Nephron (organoid): ENCODE measurements at regions not wholly inside any gene's neighbourhood (a gene's known extent, or its start where the extent isn't known, plus 50 kb on each side); places are given as distances from the start of the nearest gene placed in this dataset.

Experiments used
- H3K27ac Mint-ChIP-seq, 3 experiments: 2 replicates each; pipeline ENCODE4 v1.8.0; 2020; ENCODE audit warnings: mixed read lengths in 3 of 3, mild to moderate bottlenecking in 2 of 3, moderate library complexity in 1 of 3
- H3K27me3 Mint-ChIP-seq: 2 replicates; pipeline ENCODE4 v1.8.0; 2021; ENCODE audit warnings: low read depth, mild to moderate bottlenecking, moderate library complexity, mixed read lengths
- H3K36me3 Mint-ChIP-seq: 2 replicates; pipeline ENCODE4 v1.8.0; 2020; ENCODE audit warnings: low read depth, mixed read lengths
- H3K4me1 Mint-ChIP-seq: 2 replicates; pipeline ENCODE4 v1.8.0; 2020; ENCODE audit warnings: mixed read lengths
- H3K4me3 Mint-ChIP-seq, 3 experiments: 2 replicates each; pipeline ENCODE4 v1.8.0; 2020; ENCODE audit warnings: mild to moderate bottlenecking in 3 of 3, mixed read lengths in 3 of 3, moderate library complexity in 2 of 3
- H3K9me3 Mint-ChIP-seq: 2 replicates; pipeline ENCODE4 v1.8.0; 2020; ENCODE audit warnings: mixed read lengths
- CTCF ChIP-seq, 3 experiments: fragments of 200-600 bp; sonication (generic); IDR thresholded peaks; one replicate each; pipeline ENCODE4 v1.5.0; 2021; ENCODE audit warnings: antibody characterized with exemption in 3 of 3; ENCODE audit not compliant: unreplicated experiment in 3 of 3

GRCh38 chr10:88048312-88048711, 184.9 kb downstream of the PTEN start:
- TF ChIP-seq CTCF (IDR thresholded peaks at IDR 0.05; ENCODE audit: unreplicated experiment in 3 of 3), result no peak
- Mint-ChIP-seq H3K4me3 (no peak overlapping the region), H3K27ac (no peak overlapping the region), H3K27me3 (no peaks in the 10 kb centered on the region), H3K36me3 (no peaks in the 10 kb centered on the region), H3K4me1 (peaks cover 13% of the 10 kb centered on the region), H3K9me3 (no peaks in the 10 kb centered on the region)

GRCh38 chr10:88049204-88049603, 185.8 kb downstream of the PTEN start:
- no peak overlapping the region for H3K27ac Mint-ChIP-seq

GRCh38 chr10:88057720-88058119, 194.3 kb downstream of the PTEN start:
- Mint-ChIP-seq H3K27ac (no peak overlapping the region), H3K36me3 (no peaks in the 10 kb centered on the region), H3K4me1 (peaks cover 3% of the 10 kb centered on the region), H3K9me3 (no peaks in the 10 kb centered on the region), H3K27me3 (peaks cover 3% of the 10 kb centered on the region), H3K4me3 (no peak overlapping the region)
- TF ChIP-seq CTCF (IDR thresholded peaks at IDR 0.05; ENCODE audit: unreplicated experiment in 3 of 3), result no peak

More at GRCh38 chr10:88049204-88049603, 185.8 kb downstream of the PTEN start:
- TF ChIP-seq CTCF (IDR thresholded peaks at IDR 0.05; ENCODE audit: unreplicated experiment in 3 of 3), result no peak
- H3K27me3 Mint-ChIP-seq, result no peaks in the 10 kb centered on the region
- no peak overlapping the region for H3K4me3 Mint-ChIP-seq
- H3K36me3 Mint-ChIP-seq, result no peaks in the 10 kb centered on the region
- peaks cover 12% of the 10 kb centered on the region for H3K4me1 Mint-ChIP-seq
- H3K9me3 Mint-ChIP-seq, result no peaks in the 10 kb centered on the region

GRCh38 chr10:88058750-88059149, 195.3 kb downstream of the PTEN start:
- Mint-ChIP-seq H3K27ac (no peak overlapping the region), H3K4me1 (peaks cover 12% of the 10 kb centered on the region), H3K27me3 (peaks cover 3% of the 10 kb centered on the region), H3K9me3 (no peaks in the 10 kb centered on the region), H3K36me3 (no peaks in the 10 kb centered on the region), H3K4me3 (no peak overlapping the region)
- TF ChIP-seq CTCF (IDR thresholded peaks at IDR 0.05; ENCODE audit: unreplicated experiment in 3 of 3), result no peak

- no peak for TF ChIP-seq CTCF (IDR thresholded peaks at IDR 0.05; ENCODE audit: unreplicated experiment in 3 of 3)
- Mint-ChIP-seq H3K9me3 (no peaks in the 10 kb centered on the region), H3K27ac (no peak overlapping the region), H3K4me1 (peaks cover 13% of the 10 kb centered on the region), H3K4me3 (no peak overlapping the region), H3K27me3 (peaks cover 3% of the 10 kb centered on the region), H3K36me3 (no peaks in the 10 kb centered on the region)
Observed at GRCh38 chr10:88059190-88059589, 195.8 kb downstream of the PTEN start.

GRCh38 chr10:88060762-88061161, 197.3 kb downstream of the PTEN start:
- Mint-ChIP-seq H3K36me3 (no peaks in the 10 kb centered on the region), H3K27ac (no peak overlapping the region), H3K27me3 (peaks cover 3% of the 10 kb centered on the region), H3K4me1 (peaks cover 20% of the 10 kb centered on the region), H3K9me3 (no peaks in the 10 kb centered on the region), H3K4me3 (no peak overlapping the region)
- no peak for TF ChIP-seq CTCF (IDR thresholded peaks at IDR 0.05; ENCODE audit: unreplicated experiment in 3 of 3)
